LNCAP (cell line): ENCODE measurements at regions not wholly inside any gene's neighbourhood (a gene's known extent, or its start where the extent isn't known, plus 50 kb on each side); places are given as distances from the start of the nearest gene placed in this dataset.

Experiments
- TF ChIP-seq, protein P1 (sequence below): fragments of 450-650 bp; IDR thresholded peaks from 2 replicates; pipeline ENCODE4 v1.5.1; 2017; ENCODE audit warnings: mild to moderate bottlenecking

DNA sequence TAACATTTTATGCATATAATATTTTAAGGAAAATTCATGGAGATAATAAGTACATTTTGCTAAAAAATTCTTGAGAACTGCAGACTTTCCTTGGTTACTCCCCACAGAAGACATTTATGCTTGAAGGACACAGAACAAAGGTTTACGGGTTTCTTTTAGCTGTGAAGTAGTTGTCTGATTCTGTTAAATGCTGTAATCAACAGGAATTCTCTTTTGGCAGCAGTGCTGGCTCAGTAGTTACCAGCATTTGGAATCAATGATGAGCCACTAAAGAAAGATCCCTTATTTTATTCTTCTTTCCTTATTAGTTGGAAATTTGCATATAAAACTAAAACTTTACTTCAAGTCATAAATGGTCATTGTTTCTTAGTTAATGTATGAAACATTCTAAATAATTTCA lies 199.3 kb upstream of the FAT4 start:
- TF ChIP-seq, protein P1, sequence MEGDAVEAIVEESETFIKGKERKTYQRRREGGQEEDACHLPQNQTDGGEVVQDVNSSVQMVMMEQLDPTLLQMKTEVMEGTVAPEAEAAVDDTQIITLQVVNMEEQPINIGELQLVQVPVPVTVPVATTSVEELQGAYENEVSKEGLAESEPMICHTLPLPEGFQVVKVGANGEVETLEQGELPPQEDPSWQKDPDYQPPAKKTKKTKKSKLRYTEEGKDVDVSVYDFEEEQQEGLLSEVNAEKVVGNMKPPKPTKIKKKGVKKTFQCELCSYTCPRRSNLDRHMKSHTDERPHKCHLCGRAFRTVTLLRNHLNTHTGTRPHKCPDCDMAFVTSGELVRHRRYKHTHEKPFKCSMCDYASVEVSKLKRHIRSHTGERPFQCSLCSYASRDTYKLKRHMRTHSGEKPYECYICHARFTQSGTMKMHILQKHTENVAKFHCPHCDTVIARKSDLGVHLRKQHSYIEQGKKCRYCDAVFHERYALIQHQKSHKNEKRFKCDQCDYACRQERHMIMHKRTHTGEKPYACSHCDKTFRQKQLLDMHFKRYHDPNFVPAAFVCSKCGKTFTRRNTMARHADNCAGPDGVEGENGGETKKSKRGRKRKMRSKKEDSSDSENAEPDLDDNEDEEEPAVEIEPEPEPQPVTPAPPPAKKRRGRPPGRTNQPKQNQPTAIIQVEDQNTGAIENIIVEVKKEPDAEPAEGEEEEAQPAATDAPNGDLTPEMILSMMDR = no peak

DNA sequence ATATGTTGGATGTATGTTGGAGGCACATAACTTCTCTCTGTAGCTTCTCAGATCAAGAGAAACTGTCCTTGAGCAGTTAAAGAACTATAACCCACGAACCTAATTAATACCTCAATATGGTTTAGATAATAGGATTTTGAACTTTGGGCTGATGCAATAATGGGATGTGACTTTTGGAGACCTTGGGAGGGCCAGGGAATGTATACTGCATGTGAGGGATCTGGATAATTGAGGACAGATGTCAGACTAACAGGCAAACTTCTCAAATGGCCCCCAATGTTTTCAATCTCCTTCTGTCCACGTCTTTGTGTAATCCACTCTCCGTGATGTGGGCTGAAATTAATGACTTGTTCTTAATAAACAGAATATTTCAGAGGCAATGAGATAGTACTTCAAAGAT lies 202.2 kb upstream of the FAT4 start:
- TF ChIP-seq, protein P1 = no peak

- TF ChIP-seq, protein P1 = no peak
Observed at GRCh38 chr4:125111323-125111722, 203.4 kb upstream of the FAT4 start.

DNA sequence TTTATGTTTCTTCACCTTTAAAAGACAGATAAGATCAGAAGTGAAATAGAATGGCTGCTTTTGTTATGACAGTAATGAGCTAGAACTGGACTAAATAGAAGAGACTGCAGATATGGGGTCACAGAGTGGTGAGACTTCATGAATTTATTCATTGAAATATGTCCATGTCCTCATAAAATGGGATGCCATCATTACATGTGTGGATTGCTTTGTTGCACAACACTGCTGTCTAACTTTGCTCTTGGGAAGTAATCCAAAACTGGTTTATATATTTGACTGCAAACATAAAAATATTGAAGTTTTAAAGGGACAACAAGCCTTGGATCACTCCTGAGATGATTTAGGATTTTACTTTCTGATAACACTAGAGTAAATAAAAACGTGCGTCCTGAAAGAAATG lies 209.2 kb upstream of the FAT4 start:
- TF ChIP-seq, protein P1 = no peak

GRCh38 chr4:125104616-125105015 lies 210.1 kb upstream of the FAT4 start:
- TF ChIP-seq, protein P1 = no peak

- TF ChIP-seq, protein P1 = no peak
Observed at GRCh38 chr4:125101719-125102118, 213.0 kb upstream of the FAT4 start.

GRCh38 chr4:125097729-125098128 lies 217.0 kb upstream of the FAT4 start:
- TF ChIP-seq, protein P1 = no peak

GRCh38 chr4:125096662-125097061 lies 218.1 kb upstream of the FAT4 start:
- TF ChIP-seq, protein P1 = no peak
